Adrenal gland (tissue), 9 donors: ENCODE measurements at regions not wholly inside any gene's neighbourhood (a gene's known extent, or its start where the extent isn't known, plus 50 kb on each side); places are given as distances from the start of the nearest gene placed in this dataset.
A peak's percentile ranks its signal among the peaks of the same experiment; 100 is the strongest.
"Not testable (repeated sequence)": the region's sequence is repeated elsewhere in the genome, so short reads cannot be mapped to it uniquely, and the experiment has no call there.

ENCODE experiments used
- DNase-seq, 7 donors: peaks; one replicate each; pipeline ENCODE4 v3.0.0-alpha.2; 2019 to 2020
- H3K27ac ChIP-seq, 5 donors: fragments of 200-600 bp; sonication (generic) in 4 of 5; 1 replicate in 3 of 5; 2 replicates in 2 of 5; pipeline versions ENCODE4 v1.5.1 to v1.8.0; 2016 to 2020; ENCODE audit warnings: mild to moderate bottlenecking in 1 of 5
- H3K27me3 ChIP-seq: fragments of 200-600 bp; 2 replicates; pipeline ENCODE4 v1.8.0; 2021
- H3K36me3 ChIP-seq, 2 donors: fragments of 200-600 bp; replicated peaks in 1 of 2; 1 replicate in 1 of 2; 2 replicates in 1 of 2; pipeline versions ENCODE4 v1.5.1 to v1.8.0; 2018 to 2022
- H3K4me1 ChIP-seq, 2 donors: fragments of 200-600 bp; replicated peaks in 1 of 2; 1 replicate in 1 of 2; 2 replicates in 1 of 2; pipeline versions ENCODE4 v1.5.1 to v1.8.0; 2018 to 2021
- H3K4me3 ChIP-seq, 4 donors: fragments of 200-600 bp; sonication (generic) in 3 of 4; one replicate each; pipeline ENCODE4 v1.5.1; 2016 to 2018
- H3K9me3 ChIP-seq, 3 donors: fragments of 200-600 bp; sonication (generic) in 1 of 3; replicated peaks in 1 of 3; 1 replicate in 2 of 3; 2 replicates in 1 of 3; pipeline versions ENCODE4 v1.5.1 to v1.8.0; 2016 to 2021
- CTCF ChIP-seq, 6 experiments: fragments of 450-650 bp in 4 of 6; fragments of 200-600 bp in 2 of 6; sonication (generic) in 1 of 6; IDR thresholded peaks; 1 replicate in 5 of 6; 2 replicates in 1 of 6; pipeline versions ENCODE4 v1.5.1 to v1.8.0; 2016 to 2021; ENCODE audit warnings: antibody characterized with exemption in 6 of 6, mild to moderate bottlenecking in 2 of 6, moderate library complexity in 1 of 6
- POLR2A ChIP-seq, 2 donors: fragments of 450-650 bp; IDR thresholded peaks; one replicate each; pipeline ENCODE4 v1.6.1; 2017; ENCODE audit warnings: antibody characterized with exemption in 2 of 2, mild to moderate bottlenecking in 2 of 2, moderate library complexity in 1 of 2
- WGBS, 4 donors: extraction: QIAGEN DNeasy Blood & Tissue Kit in 2 of 4; methylation state at CpG; one replicate each; pipeline versions ENCODE4 v1.1.5 to v1.1.7; 2013 to 2017; 5-methylcytosine and 5-hydroxymethylcytosine counted together
- intact Hi-C, 2 donors: fragments of 100-400 bp; cut with DNase I; formaldehyde crosslinking; loops; one replicate each; pipeline versions ENCODE4 v1.14.1 to v1.15.0; 2022 to 2023
- donor health status: healthy with polysubstance abuse.
- donor health status: Bipolar disorder and iron deficiency.
- donor health status: DM: yes; HTN: yes; CAD: no.
- donor health status: DM: no; HTN: no; CAD: no.
- donor health status: DM: no; HTN: no; CAD: no.

- Histone ChIP-seq H3K4me1 (peaks cover 0 to 24% of the 10 kb centered on the region in 2 donors), H3K4me3 (no peak overlapping the region), H3K36me3 (no peaks in the 10 kb centered on the region), H3K27ac (no peak overlapping the region), H3K27me3 (no peaks in the 10 kb centered on the region), H3K9me3 (no peaks in the 10 kb centered on the region)
- peak in 2 of 7 donors; percentile 7 to 22 for DNase-seq
- 81 to 85% (median 83%) methylated on average over 19 of the region's 19 CpGs for WGBS, 4 donors
- TF ChIP-seq CTCF (IDR thresholded peaks at IDR 0.05) = no peak
- TF ChIP-seq POLR2A (IDR thresholded peaks at IDR 0.05) = no peak
- intact Hi-C loops = no loop called here
These were observed 174.2 kb upstream of the JADE1 start for GRCh38 chr4:128635141-128635954.

- Histone ChIP-seq H3K4me1 (peaks cover 0 to 11% of the 10 kb centered on the region in 2 donors), H3K27me3 (no peaks in the 10 kb centered on the region), H3K27ac (no peak overlapping the region), H3K9me3 (no peaks in the 10 kb centered on the region), H3K36me3 (no peaks in the 10 kb centered on the region), H3K4me3 (no peak overlapping the region)
- TF ChIP-seq POLR2A (IDR thresholded peaks at IDR 0.05) (no peak), CTCF (IDR thresholded peaks at IDR 0.05) (no peak)
- 79 to 90% (median 86%) methylated on average over 1 of the region's 1 CpG for WGBS, 4 donors
- no peak for DNase-seq
- intact Hi-C loops = no loop called here
These were observed 176.4 kb upstream of the JADE1 start for GRCh38 chr4:128633067-128633466.

GRCh38 chr4:128630871-128631270 lies 178.6 kb upstream of the JADE1 start:
- Histone ChIP-seq H3K27me3 (no peaks in the 10 kb centered on the region), H3K4me1 (peaks cover 0 to 11% of the 10 kb centered on the region in 2 donors), H3K27ac (no peak overlapping the region), H3K36me3 (no peaks in the 10 kb centered on the region), H3K9me3 (no peaks in the 10 kb centered on the region), H3K4me3 (no peak overlapping the region)
- TF ChIP-seq CTCF (IDR thresholded peaks at IDR 0.05) = no peak
- no peak for TF ChIP-seq POLR2A (IDR thresholded peaks at IDR 0.05)
- intact Hi-C loops = no loop called here
- WGBS, 4 donors = 45 to 53% (median 49%) methylated on average over 5 of the region's 5 CpGs
- DNase-seq = no peak

GRCh38 chr4:128623508-128624215 lies 185.8 kb upstream of the JADE1 start:
- TF ChIP-seq CTCF (IDR thresholded peaks at IDR 0.05) = no peak
- TF ChIP-seq POLR2A (IDR thresholded peaks at IDR 0.05) = no peak
- intact Hi-C loops = no loop called here
- Histone ChIP-seq H3K36me3 (no peaks in the 10 kb centered on the region), H3K27ac (no peak overlapping the region), H3K4me1 (no peaks in the 10 kb centered on the region), H3K9me3 (no peaks in the 10 kb centered on the region), H3K4me3 (no peak overlapping the region), H3K27me3 (no peaks in the 10 kb centered on the region)
- DNase-seq = no peak
- WGBS, 4 donors = 92 to 98% (median 94%) methylated on average over 4 of the region's 4 CpGs

- WGBS, 4 donors = 78 to 93% (median 88%) methylated on average over 7 of the region's 7 CpGs
- H3K27me3 ChIP-seq, H3K27ac ChIP-seq, H3K36me3 ChIP-seq, H3K4me3 ChIP-seq, H3K9me3 ChIP-seq, intact Hi-C loops, H3K4me1 ChIP-seq, DNase-seq: not testable (repeated sequence)
These were observed 189.1 kb upstream of the JADE1 start for GRCh38 chr4:128620279-128620965.
